ENCODE measurements at regions not wholly inside any gene's neighbourhood (a gene's known extent, or its start where the extent isn't known, plus 50 kb on each side); places are given as distances from the start of the nearest gene placed in this dataset.

- Histone ChIP-seq H3K9ac (ENCODE audit: low read length) (no peak overlapping the region), H3K4me3 (ENCODE audit: low read length) (no peak overlapping the region), H3K56ac (ENCODE audit: low read length) (no peak overlapping the region), H2BK5ac (ENCODE audit: low read length) (no peak overlapping the region), H3K79me1 (ENCODE audit: low read length) (no peaks in the 10 kb centered on the region), H3K4ac (ENCODE audit: low read depth, low read length) (no peak overlapping the region), H3K4me1 (ENCODE audit: control insufficient read depth, low read depth, low read length) (peaks cover 6% of the 10 kb centered on the region), H3K79me2 (ENCODE audit: control insufficient read depth, insufficient read depth, low read length) (no peaks in the 10 kb centered on the region), H3K27ac (ENCODE audit: low read depth, low read length) (no peak overlapping the region), H4K8ac (ENCODE audit: low read depth, low read length) (no peak overlapping the region), H2BK120ac (ENCODE audit: low read depth, low read length) (no peak overlapping the region), H4K5ac (ENCODE audit: low read length) (no peak overlapping the region), H3K4me2 (ENCODE audit: low read length) (no peak overlapping the region), H3K27me3 (ENCODE audit: insufficient read depth, low read length, poor library complexity) (no peaks in the 10 kb centered on the region), H3K23ac (ENCODE audit: low read length) (no peak overlapping the region), H2AK5ac (ENCODE audit: low read length) (no peak overlapping the region), H2BK15ac (replicated peaks; ENCODE audit: low read depth) (no peak overlapping the region), H3K18ac (ENCODE audit: low read length) (no peak overlapping the region), H3K36me3 (ENCODE audit: control insufficient read depth, insufficient read depth, low read length) (no peaks in the 10 kb centered on the region)
- no peak for DNase-seq
- no CpG with 5 or more reads among the region's 1 CpG for WGBS (ENCODE audit: extremely low coverage, insufficient coverage, low lambda C conversion rate)
Measured at GRCh38 chr2:224261326-224261725, 140.6 kb downstream of the FAM124B start.

- H2BK15ac ChIP-seq (replicated peaks; ENCODE audit: low read depth) = no peak overlapping the region
- no peak overlapping the region for H3K18ac ChIP-seq (ENCODE audit: low read length)
- H4K8ac ChIP-seq (ENCODE audit: low read depth, low read length) = no peak overlapping the region
- H2BK120ac ChIP-seq (ENCODE audit: low read depth, low read length) = no peak overlapping the region
- 100% methylated on average over 1 of the region's 7 CpGs for WGBS (ENCODE audit: extremely low coverage, insufficient coverage, low lambda C conversion rate)
- no peak overlapping the region for H3K4me3 ChIP-seq (ENCODE audit: low read length)
- no peaks in the 10 kb centered on the region for H3K79me2 ChIP-seq (ENCODE audit: control insufficient read depth, insufficient read depth, low read length)
- no peak overlapping the region for H2BK5ac ChIP-seq (ENCODE audit: low read length)
- H3K23ac ChIP-seq (ENCODE audit: low read length) = no peak overlapping the region
- H3K79me1 ChIP-seq (ENCODE audit: low read length) = no peaks in the 10 kb centered on the region
- no peak overlapping the region for H3K4me2 ChIP-seq (ENCODE audit: low read length)
- H3K36me3 ChIP-seq (ENCODE audit: control insufficient read depth, insufficient read depth, low read length) = no peaks in the 10 kb centered on the region
- H3K56ac ChIP-seq (ENCODE audit: low read length) = no peak overlapping the region
- no peak overlapping the region for H4K5ac ChIP-seq (ENCODE audit: low read length)
- H2AK5ac ChIP-seq (ENCODE audit: low read length) = no peak overlapping the region
- no peak overlapping the region for H3K9ac ChIP-seq (ENCODE audit: low read length)
- no peak overlapping the region for H3K27ac ChIP-seq (ENCODE audit: low read depth, low read length)
- H3K27me3 ChIP-seq (ENCODE audit: insufficient read depth, low read length, poor library complexity) = no peaks in the 10 kb centered on the region
- peaks cover 6% of the 10 kb centered on the region for H3K4me1 ChIP-seq (ENCODE audit: control insufficient read depth, low read depth, low read length)
- DNase-seq = no peak
- no peak overlapping the region for H3K4ac ChIP-seq (ENCODE audit: low read depth, low read length)
Measured at GRCh38 chr2:224260372-224261020, 141.4 kb downstream of the FAM124B start.

- Histone ChIP-seq H3K27ac (ENCODE audit: low read depth, low read length) (no peak overlapping the region), H4K5ac (ENCODE audit: low read length) (no peak overlapping the region), H2BK5ac (ENCODE audit: low read length) (no peak overlapping the region), H3K27me3 (ENCODE audit: insufficient read depth, low read length, poor library complexity) (peaks cover 1% of the 10 kb centered on the region), H3K18ac (ENCODE audit: low read length) (no peak overlapping the region), H2BK15ac (replicated peaks; ENCODE audit: low read depth) (no peak overlapping the region), H3K23ac (ENCODE audit: low read length) (no peak overlapping the region), H3K4me3 (ENCODE audit: low read length) (no peak overlapping the region), H3K4me1 (ENCODE audit: control insufficient read depth, low read depth, low read length) (peaks cover 5% of the 10 kb centered on the region), H3K4ac (ENCODE audit: low read depth, low read length) (no peak overlapping the region), H2BK120ac (ENCODE audit: low read depth, low read length) (no peak overlapping the region), H3K36me3 (ENCODE audit: control insufficient read depth, insufficient read depth, low read length) (no peaks in the 10 kb centered on the region), H3K56ac (ENCODE audit: low read length) (no peak overlapping the region), H2AK5ac (ENCODE audit: low read length) (no peak overlapping the region), H3K4me2 (ENCODE audit: low read length) (no peak overlapping the region), H3K79me1 (ENCODE audit: low read length) (no peaks in the 10 kb centered on the region), H3K79me2 (ENCODE audit: control insufficient read depth, insufficient read depth, low read length) (no peaks in the 10 kb centered on the region), H3K9ac (ENCODE audit: low read length) (no peak overlapping the region), H4K8ac (ENCODE audit: low read depth, low read length) (no peak overlapping the region)
- DNase-seq = no peak
- WGBS (ENCODE audit: extremely low coverage, insufficient coverage, low lambda C conversion rate) = 100% methylated on average over 1 of the region's 6 CpGs
Measured at GRCh38 chr2:224259831-224260230, 142.1 kb downstream of the FAM124B start.

- no peak overlapping the region for H3K27ac ChIP-seq (ENCODE audit: low read depth, low read length)
- H2AK5ac ChIP-seq (ENCODE audit: low read length) = no peak overlapping the region
- H3K23ac ChIP-seq (ENCODE audit: low read length) = no peak overlapping the region
- no peak overlapping the region for H2BK5ac ChIP-seq (ENCODE audit: low read length)
- H3K79me1 ChIP-seq (ENCODE audit: low read length) = no peaks in the 10 kb centered on the region
- no peak overlapping the region for H3K4me3 ChIP-seq (ENCODE audit: low read length)
- no peak overlapping the region for H3K4me2 ChIP-seq (ENCODE audit: low read length)
- H3K9ac ChIP-seq (ENCODE audit: low read length) = no peak overlapping the region
- H3K18ac ChIP-seq (ENCODE audit: low read length) = no peak overlapping the region
- no peak overlapping the region for H4K5ac ChIP-seq (ENCODE audit: low read length)
- H3K56ac ChIP-seq (ENCODE audit: low read length) = no peak overlapping the region
- peaks cover 1% of the 10 kb centered on the region for H3K27me3 ChIP-seq (ENCODE audit: insufficient read depth, low read length, poor library complexity)
- no peak overlapping the region for H3K4ac ChIP-seq (ENCODE audit: low read depth, low read length)
- no peak overlapping the region for H2BK120ac ChIP-seq (ENCODE audit: low read depth, low read length)
- no peaks in the 10 kb centered on the region for H3K4me1 ChIP-seq (ENCODE audit: control insufficient read depth, low read depth, low read length)
- no peak overlapping the region for H2BK15ac ChIP-seq (replicated peaks; ENCODE audit: low read depth)
- H3K36me3 ChIP-seq (ENCODE audit: control insufficient read depth, insufficient read depth, low read length) = no peaks in the 10 kb centered on the region
- no CpG with 5 or more reads among the region's 2 CpGs for WGBS (ENCODE audit: extremely low coverage, insufficient coverage, low lambda C conversion rate)
- no peaks in the 10 kb centered on the region for H3K79me2 ChIP-seq (ENCODE audit: control insufficient read depth, insufficient read depth, low read length)
- H4K8ac ChIP-seq (ENCODE audit: low read depth, low read length) = no peak overlapping the region
- DNase-seq = no peak
Measured at GRCh38 chr2:224258059-224258458, 143.8 kb downstream of the FAM124B start.

GRCh38 chr2:224257156-224257555, 144.8 kb downstream of the FAM124B start:
- Histone ChIP-seq H3K36me3 (ENCODE audit: control insufficient read depth, insufficient read depth, low read length) (no peaks in the 10 kb centered on the region), H3K18ac (ENCODE audit: low read length) (no peak overlapping the region), H3K56ac (ENCODE audit: low read length) (no peak overlapping the region), H3K4me2 (ENCODE audit: low read length) (no peak overlapping the region), H3K4me1 (ENCODE audit: control insufficient read depth, low read depth, low read length) (no peaks in the 10 kb centered on the region), H3K9ac (ENCODE audit: low read length) (no peak overlapping the region), H3K27me3 (ENCODE audit: insufficient read depth, low read length, poor library complexity) (peaks cover 1% of the 10 kb centered on the region), H3K4me3 (ENCODE audit: low read length) (no peak overlapping the region), H3K4ac (ENCODE audit: low read depth, low read length) (no peak overlapping the region), H4K5ac (ENCODE audit: low read length) (no peak overlapping the region), H3K23ac (ENCODE audit: low read length) (no peak overlapping the region), H2BK120ac (ENCODE audit: low read depth, low read length) (no peak overlapping the region), H2AK5ac (ENCODE audit: low read length) (no peak overlapping the region), H2BK15ac (replicated peaks; ENCODE audit: low read depth) (no peak overlapping the region), H2BK5ac (ENCODE audit: low read length) (no peak overlapping the region), H3K27ac (ENCODE audit: low read depth, low read length) (no peak overlapping the region), H4K8ac (ENCODE audit: low read depth, low read length) (no peak overlapping the region), H3K79me2 (ENCODE audit: control insufficient read depth, insufficient read depth, low read length) (no peaks in the 10 kb centered on the region), H3K79me1 (ENCODE audit: low read length) (no peaks in the 10 kb centered on the region)
- no CpG with 5 or more reads among the region's 2 CpGs for WGBS (ENCODE audit: extremely low coverage, insufficient coverage, low lambda C conversion rate)
- no peak for DNase-seq

- no peak overlapping the region for H3K18ac ChIP-seq (ENCODE audit: low read length)
- peaks cover 1% of the 10 kb centered on the region for H3K27me3 ChIP-seq (ENCODE audit: insufficient read depth, low read length, poor library complexity)
- no peak overlapping the region for H2BK5ac ChIP-seq (ENCODE audit: low read length)
- no peak overlapping the region for H3K56ac ChIP-seq (ENCODE audit: low read length)
- no peak overlapping the region for H3K4me2 ChIP-seq (ENCODE audit: low read length)
- H3K9ac ChIP-seq (ENCODE audit: low read length) = no peak overlapping the region
- no peak overlapping the region for H4K8ac ChIP-seq (ENCODE audit: low read depth, low read length)
- H3K36me3 ChIP-seq (ENCODE audit: control insufficient read depth, insufficient read depth, low read length) = no peaks in the 10 kb centered on the region
- no peak overlapping the region for H2BK120ac ChIP-seq (ENCODE audit: low read depth, low read length)
- no peak overlapping the region for H3K23ac ChIP-seq (ENCODE audit: low read length)
- no peaks in the 10 kb centered on the region for H3K79me2 ChIP-seq (ENCODE audit: control insufficient read depth, insufficient read depth, low read length)
- no peak overlapping the region for H3K27ac ChIP-seq (ENCODE audit: low read depth, low read length)
- H3K4ac ChIP-seq (ENCODE audit: low read depth, low read length) = no peak overlapping the region
- H2BK15ac ChIP-seq (replicated peaks; ENCODE audit: low read depth) = no peak overlapping the region
- DNase-seq = no peak
- no peaks in the 10 kb centered on the region for H3K79me1 ChIP-seq (ENCODE audit: low read length)
- no CpG with 5 or more reads among the region's 1 CpG for WGBS (ENCODE audit: extremely low coverage, insufficient coverage, low lambda C conversion rate)
- H3K4me1 ChIP-seq (ENCODE audit: control insufficient read depth, low read depth, low read length) = no peaks in the 10 kb centered on the region
- H2AK5ac ChIP-seq (ENCODE audit: low read length) = no peak overlapping the region
- no peak overlapping the region for H4K5ac ChIP-seq (ENCODE audit: low read length)
- no peak overlapping the region for H3K4me3 ChIP-seq (ENCODE audit: low read length)
Measured at GRCh38 chr2:224253464-224253863, 148.4 kb downstream of the FAM124B start.
